Ishikawa (cell line): ENCODE measurements at regions not wholly inside any gene's neighbourhood (a gene's known extent, or its start where the extent isn't known, plus 50 kb on each side); places are given as distances from the start of the nearest gene placed in this dataset.

Experiments used
- CEBPB ChIP-seq: IDR thresholded peaks from 2 replicates; pipeline ENCODE4 v1.6.1; 2012
- CREB1 ChIP-seq: IDR thresholded peaks from 2 replicates; pipeline ENCODE4 v1.6.1; 2012; ENCODE audit warnings: low read depth
- EGR1 ChIP-seq: IDR thresholded peaks from 2 replicates; pipeline ENCODE4 v1.6.1; 2012
- EP300 ChIP-seq: IDR thresholded peaks from 2 replicates; pipeline ENCODE4 v1.6.1; 2012; ENCODE audit warnings: borderline replicate concordance
- FOXM1 ChIP-seq: IDR thresholded peaks from 2 replicates; pipeline ENCODE4 v1.6.1; 2012; ENCODE audit warnings: low read depth, borderline replicate concordance
- NFIC ChIP-seq: IDR thresholded peaks from 2 replicates; pipeline ENCODE4 v1.6.1; 2012
- RAD21 ChIP-seq: IDR thresholded peaks from 2 replicates; pipeline ENCODE4 v1.6.1; 2012; ENCODE audit warnings: low read depth
- TAF1 ChIP-seq: IDR thresholded peaks from 2 replicates; pipeline ENCODE4 v1.6.1; 2012; ENCODE audit warnings: low read depth, mild to moderate bottlenecking
- TCF12 ChIP-seq: IDR thresholded peaks from 2 replicates; pipeline ENCODE4 v1.6.1; 2012; ENCODE audit warnings: low read depth
- TEAD4 ChIP-seq: IDR thresholded peaks from 2 replicates; pipeline ENCODE4 v1.6.1; 2012
- YY1 ChIP-seq: IDR thresholded peaks from 2 replicates; pipeline ENCODE4 v1.6.1; 2012; ENCODE audit warnings: low read depth
- ZBTB7A ChIP-seq: IDR thresholded peaks from 2 replicates; pipeline ENCODE4 v1.6.1; 2012; ENCODE audit warnings: low read depth
- TF ChIP-seq, protein P1 (sequence below): IDR thresholded peaks from 2 replicates; pipeline ENCODE4 v1.6.1; 2012
- TF ChIP-seq, protein P2 (sequence below): IDR thresholded peaks from 2 replicates; pipeline ENCODE4 v1.6.1; 2012
- TF ChIP-seq, protein P3 (sequence below): IDR thresholded peaks from 2 replicates; pipeline ENCODE4 v1.6.1; 2012; ENCODE audit warnings: low read depth, mild to moderate bottlenecking

DNA sequence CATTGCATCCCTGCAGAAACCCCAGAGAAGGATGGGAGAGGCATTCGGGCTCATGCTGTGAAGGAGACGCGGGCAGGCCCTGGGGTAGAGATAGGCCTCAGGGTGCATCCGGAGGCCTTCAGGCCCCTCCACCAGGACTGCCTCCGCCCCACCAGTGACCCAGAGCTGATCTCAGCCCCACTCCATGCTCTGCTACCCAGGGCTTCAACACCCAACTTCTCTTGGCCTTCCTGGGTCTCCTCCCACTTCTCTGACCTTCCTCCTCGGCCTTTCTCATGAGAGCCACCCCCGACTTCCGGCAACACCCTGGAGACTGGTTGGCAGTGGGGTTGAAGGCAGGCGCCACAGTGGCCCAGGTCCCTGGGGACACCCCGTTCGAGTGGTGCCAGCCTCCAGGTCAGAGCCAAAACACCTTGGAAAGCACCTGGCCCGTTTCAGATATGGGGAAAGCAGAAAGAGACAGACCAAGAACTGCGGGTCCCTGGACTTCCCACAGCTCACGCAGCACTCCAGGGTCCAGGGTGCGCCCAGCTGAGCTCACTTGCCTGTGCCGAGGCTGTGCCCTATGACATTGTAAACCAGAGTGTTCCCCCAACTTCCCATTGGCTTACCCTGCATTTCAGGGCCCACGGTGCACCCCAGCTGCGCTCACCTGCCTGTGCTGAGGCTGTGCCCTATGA, 65.1 kb upstream of the OLFM1 start:
- TF ChIP-seq NFIC = no peak
- no peak for TF ChIP-seq TCF12
- no peak for TF ChIP-seq ZBTB7A
- TF ChIP-seq TAF1 = no peak
- TF ChIP-seq EGR1 = no peak
- TF ChIP-seq RAD21 = no peak
- TF ChIP-seq TEAD4 = no peak
- no peak for TF ChIP-seq EP300
- TF ChIP-seq, protein P1, sequence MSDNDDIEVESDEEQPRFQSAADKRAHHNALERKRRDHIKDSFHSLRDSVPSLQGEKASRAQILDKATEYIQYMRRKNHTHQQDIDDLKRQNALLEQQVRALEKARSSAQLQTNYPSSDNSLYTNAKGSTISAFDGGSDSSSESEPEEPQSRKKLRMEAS = no peak
- no peak for TF ChIP-seq FOXM1
- no peak for TF ChIP-seq CEBPB
- no peak for TF ChIP-seq CREB1
- TF ChIP-seq, protein P2, sequence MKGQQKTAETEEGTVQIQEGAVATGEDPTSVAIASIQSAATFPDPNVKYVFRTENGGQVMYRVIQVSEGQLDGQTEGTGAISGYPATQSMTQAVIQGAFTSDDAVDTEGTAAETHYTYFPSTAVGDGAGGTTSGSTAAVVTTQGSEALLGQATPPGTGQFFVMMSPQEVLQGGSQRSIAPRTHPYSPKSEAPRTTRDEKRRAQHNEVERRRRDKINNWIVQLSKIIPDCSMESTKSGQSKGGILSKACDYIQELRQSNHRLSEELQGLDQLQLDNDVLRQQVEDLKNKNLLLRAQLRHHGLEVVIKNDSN = no peak
- TF ChIP-seq, protein P3, sequence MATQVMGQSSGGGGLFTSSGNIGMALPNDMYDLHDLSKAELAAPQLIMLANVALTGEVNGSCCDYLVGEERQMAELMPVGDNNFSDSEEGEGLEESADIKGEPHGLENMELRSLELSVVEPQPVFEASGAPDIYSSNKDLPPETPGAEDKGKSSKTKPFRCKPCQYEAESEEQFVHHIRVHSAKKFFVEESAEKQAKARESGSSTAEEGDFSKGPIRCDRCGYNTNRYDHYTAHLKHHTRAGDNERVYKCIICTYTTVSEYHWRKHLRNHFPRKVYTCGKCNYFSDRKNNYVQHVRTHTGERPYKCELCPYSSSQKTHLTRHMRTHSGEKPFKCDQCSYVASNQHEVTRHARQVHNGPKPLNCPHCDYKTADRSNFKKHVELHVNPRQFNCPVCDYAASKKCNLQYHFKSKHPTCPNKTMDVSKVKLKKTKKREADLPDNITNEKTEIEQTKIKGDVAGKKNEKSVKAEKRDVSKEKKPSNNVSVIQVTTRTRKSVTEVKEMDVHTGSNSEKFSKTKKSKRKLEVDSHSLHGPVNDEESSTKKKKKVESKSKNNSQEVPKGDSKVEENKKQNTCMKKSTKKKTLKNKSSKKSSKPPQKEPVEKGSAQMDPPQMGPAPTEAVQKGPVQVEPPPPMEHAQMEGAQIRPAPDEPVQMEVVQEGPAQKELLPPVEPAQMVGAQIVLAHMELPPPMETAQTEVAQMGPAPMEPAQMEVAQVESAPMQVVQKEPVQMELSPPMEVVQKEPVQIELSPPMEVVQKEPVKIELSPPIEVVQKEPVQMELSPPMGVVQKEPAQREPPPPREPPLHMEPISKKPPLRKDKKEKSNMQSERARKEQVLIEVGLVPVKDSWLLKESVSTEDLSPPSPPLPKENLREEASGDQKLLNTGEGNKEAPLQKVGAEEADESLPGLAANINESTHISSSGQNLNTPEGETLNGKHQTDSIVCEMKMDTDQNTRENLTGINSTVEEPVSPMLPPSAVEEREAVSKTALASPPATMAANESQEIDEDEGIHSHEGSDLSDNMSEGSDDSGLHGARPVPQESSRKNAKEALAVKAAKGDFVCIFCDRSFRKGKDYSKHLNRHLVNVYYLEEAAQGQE = no peak
- TF ChIP-seq YY1 = no peak

- TF ChIP-seq CREB1 = no peak
- no peak for TF ChIP-seq YY1
- TF ChIP-seq, protein P2 = no peak
- TF ChIP-seq NFIC = no peak
- no peak for TF ChIP-seq FOXM1
- TF ChIP-seq, protein P3 = no peak
- no peak for TF ChIP-seq TEAD4
- TF ChIP-seq EGR1 = no peak
- TF ChIP-seq RAD21 = no peak
- no peak for TF ChIP-seq CEBPB
- no peak for TF ChIP-seq EP300
- TF ChIP-seq, protein P1 = no peak
- TF ChIP-seq ZBTB7A = no peak
- no peak for TF ChIP-seq TCF12
- TF ChIP-seq TAF1 = no peak
These were observed 64.2 kb upstream of the OLFM1 start for GRCh38 chr9:135023088-135023785.

- TF ChIP-seq, protein P3 = no peak
- TF ChIP-seq TCF12 (no peak), RAD21 (no peak), YY1 (no peak), ZBTB7A (no peak), TAF1 (no peak), EP300 (no peak), TEAD4 (no peak), NFIC (no peak), EGR1 (no peak), CEBPB (no peak)
- TF ChIP-seq, protein P2 = no peak
- TF ChIP-seq, protein P1 = no peak
These were observed 63.6 kb upstream of the OLFM1 start for GRCh38 chr9:135023786-135024405.
